Keratinocyte (primary cell): ENCODE measurements at regions not wholly inside any gene's neighbourhood (a gene's known extent, or its start where the extent isn't known, plus 50 kb on each side); places are given as distances from the start of the nearest gene placed in this dataset.

Experiments used
- DNase-seq: peaks from one replicate; pipeline ENCODE4 v3.0.0-alpha.2; 2011; ENCODE audit warnings: low read depth, missing footprints, low spot score
- FAIRE-seq: peaks from 2 replicates; lab custom pipeline; 2011; peaks lifted over from hg19 to GRCh38; lab: Jason Lieb, UNC
- H2AFZ ChIP-seq: 2 replicates; pipeline ENCODE4 v1.6.0; 2012; ENCODE audit warnings: low read length, control low read depth, inconsistent platforms; ENCODE audit not compliant: control insufficient read depth
- H3K27ac ChIP-seq: 2 replicates; pipeline ENCODE4 v1.5.1; 2011; ENCODE audit warnings: low read length; ENCODE audit not compliant: control insufficient read depth, insufficient read depth
- H3K27me3 ChIP-seq: 3 replicates; pipeline ENCODE4 v1.6.0; 2011; ENCODE audit warnings: low read length; ENCODE audit not compliant: control insufficient read depth, insufficient read depth; ENCODE audit errors: extremely low read depth
- H3K36me3 ChIP-seq, 2 experiments: 2 replicates in 1 of 2; 3 replicates in 1 of 2; pipeline ENCODE4 v1.5.1; 2011; ENCODE audit warnings: low read length in 2 of 2, mild to moderate bottlenecking in 1 of 2; ENCODE audit not compliant: control insufficient read depth in 2 of 2, insufficient read depth in 2 of 2; ENCODE audit errors: extremely low read depth in 1 of 2
- H3K4me1 ChIP-seq: 3 replicates; pipeline ENCODE4 v1.5.1; 2011; ENCODE audit warnings: low read length; ENCODE audit not compliant: control insufficient read depth, insufficient read depth; ENCODE audit errors: extremely low read depth
- H3K4me2 ChIP-seq: 3 replicates; pipeline ENCODE4 v1.6.0; 2011; ENCODE audit warnings: low read depth, low read length; ENCODE audit not compliant: control insufficient read depth, insufficient read depth; ENCODE audit errors: extremely low read depth
- H3K4me3 ChIP-seq, 3 experiments: fragments of 200-600 bp in 1 of 3; sonication (generic) in 1 of 3; 2 replicates in 2 of 3; 3 replicates in 1 of 3; pipeline ENCODE4 v1.5.1; 2011 to 2016; ENCODE audit warnings: low read length in 3 of 3, mild to moderate bottlenecking in 3 of 3, control low read depth in 2 of 3, inconsistent platforms in 1 of 3, low read depth in 1 of 3, mixed read lengths in 1 of 3, mixed run types in 1 of 3, moderate library complexity in 1 of 3; ENCODE audit not compliant: control insufficient read depth in 2 of 3, insufficient read depth in 2 of 3; ENCODE audit errors: extremely low read depth in 1 of 3
- H3K79me2 ChIP-seq: 2 replicates; pipeline ENCODE4 v1.6.0; 2012; ENCODE audit warnings: low read length; ENCODE audit not compliant: control insufficient read depth, insufficient read depth
- H3K9ac ChIP-seq: 3 replicates; pipeline ENCODE4 v1.6.0; 2011; ENCODE audit warnings: low read length; ENCODE audit not compliant: control insufficient read depth, insufficient read depth; ENCODE audit errors: extremely low read depth
- H3K9me1 ChIP-seq: 3 replicates; pipeline ENCODE4 v1.6.0; 2011; ENCODE audit warnings: low read length; ENCODE audit not compliant: control insufficient read depth, insufficient read depth; ENCODE audit errors: extremely low read depth
- H3K9me3 ChIP-seq: 2 replicates; pipeline ENCODE4 v1.5.1; 2012; ENCODE audit warnings: low read depth, low read length; ENCODE audit not compliant: control insufficient read depth
- H4K20me1 ChIP-seq: 3 replicates; pipeline ENCODE4 v1.6.0; 2011; ENCODE audit warnings: low read length; ENCODE audit not compliant: control insufficient read depth, insufficient read depth; ENCODE audit errors: extremely low read depth
- CTCF ChIP-seq, 3 experiments: IDR thresholded peaks in 1 of 3; conservative IDR thresholded peaks in 1 of 3; optimal IDR thresholded peaks in 1 of 3; 2 replicates in 2 of 3; 3 replicates in 1 of 3; pipeline versions ENCODE3 to v1.5.1; 2011; ENCODE audit warnings: low read length in 3 of 3, mild to moderate bottlenecking in 3 of 3, moderate library complexity in 2 of 3, control low read depth in 1 of 3, inconsistent platforms in 1 of 3; ENCODE audit not compliant: insufficient read depth in 2 of 3; ENCODE audit errors: extremely low read depth in 1 of 3
- EZH2 ChIP-seq: IDR thresholded peaks from one replicate; pipeline ENCODE4 v1.6.1; 2012; ENCODE audit warnings: inconsistent platforms, mild to moderate bottlenecking, low read length, moderate library complexity
- dilution Hi-C: fragments of 300-500 bp; cut with MboI; formaldehyde crosslinking; loops from one replicate; pipeline ENCODE4 v1.7.0; 2020; ENCODE audit warnings: low sequenced_read_pairs; ENCODE audit not compliant: extremely low pct_ligation_motif_present

- no peaks in the 10 kb centered on the region for H4K20me1 ChIP-seq
Observed at GRCh38 chr22:48636746-48637145, 1190.9 kb downstream of the BRD1 start.

GRCh38 chr22:48635816-48636215 is 1191.9 kb downstream of the BRD1 start:
- TF ChIP-seq EZH2: no peak
- TF ChIP-seq CTCF (optimal IDR thresholded peaks at IDR 0.05 in 1 of 3, IDR thresholded peaks at IDR 0.05 in 1 of 3, conservative IDR thresholded peaks at IDR 0.05 in 1 of 3; ENCODE audit: extremely low read depth in 1 of 3, insufficient read depth in 2 of 3, low read length in 3 of 3): no peak
- no peaks in the 10 kb centered on the region for H4K20me1 ChIP-seq
- H3K9me3 ChIP-seq: peaks cover 17% of the 10 kb centered on the region
- DNase-seq (no peak), FAIRE-seq (no peak)
- H3K27ac ChIP-seq: no peak overlapping the region
- H2AFZ ChIP-seq: no peak overlapping the region
- no peaks in the 10 kb centered on the region for H3K9me1 ChIP-seq
- no peaks in the 10 kb centered on the region for H3K4me1 ChIP-seq
- H3K4me2 ChIP-seq: no peak overlapping the region
- H3K79me2 ChIP-seq: no peaks in the 10 kb centered on the region
- dilution Hi-C loops: no loop called here
- H3K27me3 ChIP-seq: no peaks in the 10 kb centered on the region
- no peak overlapping the region for H3K4me3 ChIP-seq
- H3K36me3 ChIP-seq: no peaks in the 10 kb centered on the region
- no peak overlapping the region for H3K9ac ChIP-seq

More at GRCh38 chr22:48636746-48637145, 1190.9 kb downstream of the BRD1 start:
- peaks cover 16% of the 10 kb centered on the region for H3K9me3 ChIP-seq
- H3K9me1 ChIP-seq: no peaks in the 10 kb centered on the region
- H3K9ac ChIP-seq: no peak overlapping the region
- no peaks in the 10 kb centered on the region for H3K79me2 ChIP-seq
- H3K4me3 ChIP-seq: no peak overlapping the region
- H3K4me1 ChIP-seq: no peaks in the 10 kb centered on the region
- no peaks in the 10 kb centered on the region for H3K27me3 ChIP-seq
- DNase-seq: no peak
- dilution Hi-C loops: no loop called here
- no peaks in the 10 kb centered on the region for H3K36me3 ChIP-seq
- H2AFZ ChIP-seq: no peak overlapping the region
- no peak for FAIRE-seq
- no peak for TF ChIP-seq CTCF (optimal IDR thresholded peaks at IDR 0.05 in 1 of 3, IDR thresholded peaks at IDR 0.05 in 1 of 3, conservative IDR thresholded peaks at IDR 0.05 in 1 of 3; ENCODE audit: extremely low read depth in 1 of 3, insufficient read depth in 2 of 3, low read length in 3 of 3)
- no peak for TF ChIP-seq EZH2
- no peak overlapping the region for H3K4me2 ChIP-seq
- no peak overlapping the region for H3K27ac ChIP-seq
